ENCODE measurements at regions not wholly inside any gene's neighbourhood (a gene's known extent, or its start where the extent isn't known, plus 50 kb on each side); places are given as distances from the start of the nearest gene placed in this dataset.
"Not testable (repeated sequence)": the region's sequence is repeated elsewhere in the genome, so short reads cannot be mapped to it uniquely, and the experiment has no call there.

DNA sequence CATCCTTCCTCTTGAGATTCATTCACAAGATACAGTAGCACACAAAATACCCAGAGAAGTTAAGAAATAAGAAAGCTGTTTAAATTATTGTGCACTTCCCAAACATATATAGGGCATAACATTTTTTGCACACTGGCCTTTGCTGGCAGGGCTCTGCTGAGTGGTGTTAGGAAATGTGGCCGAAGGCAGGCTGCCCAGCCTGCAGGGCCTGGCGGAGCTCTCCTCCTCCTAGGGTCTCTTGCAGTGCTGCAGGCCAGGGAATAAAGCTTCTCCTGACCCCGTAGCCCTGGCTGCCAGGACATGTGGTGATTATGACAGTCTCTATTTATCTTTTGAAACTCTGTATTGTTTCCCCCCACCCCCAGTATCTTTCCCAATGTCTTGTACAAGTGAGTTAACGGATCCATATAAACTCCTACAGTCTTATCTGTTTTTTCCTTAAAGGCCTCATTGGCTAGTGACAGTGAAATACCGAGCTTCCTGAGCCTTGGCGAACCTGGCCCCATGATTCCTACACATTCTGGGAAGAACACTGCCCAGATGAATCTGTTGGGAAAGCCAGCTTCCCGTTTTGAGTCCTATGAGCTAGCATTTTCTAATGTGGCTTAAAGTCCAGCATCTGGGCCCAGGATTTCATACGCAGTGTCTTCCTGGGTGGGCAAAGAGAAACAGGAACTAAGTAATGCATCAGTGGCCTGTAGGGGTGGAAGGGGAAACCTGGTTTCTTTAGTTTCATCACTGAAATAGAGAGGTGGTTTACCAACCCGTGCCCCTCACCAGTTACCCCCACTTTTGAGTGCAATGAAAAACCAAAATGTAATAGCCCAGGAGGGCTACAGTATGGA is 310.3 kb downstream of the BCL2L11 start:
- DNase-seq: not testable (repeated sequence)

DNA sequence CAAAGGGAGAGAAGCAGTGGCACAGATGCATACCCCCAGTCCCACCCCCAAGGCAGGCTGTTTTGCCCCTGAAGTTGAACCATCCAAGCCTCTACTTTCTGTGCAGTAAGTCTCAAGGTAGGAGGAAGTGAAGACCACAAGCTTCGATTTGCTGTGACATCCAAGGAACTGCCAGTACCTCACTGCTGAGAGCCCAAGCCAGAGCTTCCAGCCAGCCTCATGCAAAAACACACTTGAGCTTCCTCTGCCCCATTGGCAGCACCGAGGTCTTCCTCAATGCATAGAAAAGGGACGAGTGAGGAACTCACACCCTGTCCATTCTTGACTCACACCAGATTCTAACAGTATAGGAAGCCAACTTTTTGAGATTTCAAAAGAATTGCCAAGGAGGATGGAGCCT is 311.7 kb downstream of the BCL2L11 start:
- not testable (repeated sequence) for DNase-seq

GRCh38 chr2:111432916-111433499 is 312.3 kb downstream of the BCL2L11 start:
- not testable (repeated sequence) for DNase-seq

DNA sequence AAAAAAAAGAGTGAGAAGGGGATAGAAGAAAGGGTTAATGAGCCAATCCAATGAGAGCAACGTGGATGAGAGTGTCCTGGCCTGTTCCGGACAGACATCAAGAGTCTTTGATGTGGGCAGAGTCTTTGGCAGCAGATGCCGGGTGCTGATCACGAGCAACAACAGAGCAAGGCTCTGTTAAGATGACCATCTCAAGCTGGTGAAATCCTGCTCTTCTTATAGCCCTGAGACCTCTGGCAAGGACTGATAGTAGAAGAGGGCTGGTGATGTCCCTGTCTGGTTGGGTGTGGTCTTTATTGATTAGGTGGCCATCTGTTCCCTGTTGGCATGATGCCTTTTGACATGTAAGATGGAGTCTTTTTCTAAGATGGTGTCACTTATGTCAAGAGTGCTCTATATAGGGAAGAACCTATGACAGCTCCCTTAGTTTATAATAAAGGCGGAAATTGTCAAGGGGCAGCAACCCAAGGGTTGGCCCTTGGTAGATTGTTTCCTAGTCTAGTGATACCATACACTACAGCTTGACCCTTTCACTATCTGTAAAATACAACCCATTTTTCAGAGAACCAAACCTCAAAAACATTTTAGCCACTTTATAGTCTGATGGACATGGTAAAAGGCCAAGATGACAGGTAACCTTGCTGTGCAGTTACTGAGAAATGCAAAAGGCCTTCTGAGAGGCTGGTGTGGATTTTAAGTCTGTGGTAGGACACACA is 313.3 kb downstream of the BCL2L11 start:
- not testable (repeated sequence) for DNase-seq

- DNase-seq: not testable (repeated sequence)
Measured at GRCh38 chr2:111434608-111434939, 313.9 kb downstream of the BCL2L11 start.

GRCh38 chr2:111435553-111436310 is 315.0 kb downstream of the BCL2L11 start:
- not testable (repeated sequence) for DNase-seq

DNA sequence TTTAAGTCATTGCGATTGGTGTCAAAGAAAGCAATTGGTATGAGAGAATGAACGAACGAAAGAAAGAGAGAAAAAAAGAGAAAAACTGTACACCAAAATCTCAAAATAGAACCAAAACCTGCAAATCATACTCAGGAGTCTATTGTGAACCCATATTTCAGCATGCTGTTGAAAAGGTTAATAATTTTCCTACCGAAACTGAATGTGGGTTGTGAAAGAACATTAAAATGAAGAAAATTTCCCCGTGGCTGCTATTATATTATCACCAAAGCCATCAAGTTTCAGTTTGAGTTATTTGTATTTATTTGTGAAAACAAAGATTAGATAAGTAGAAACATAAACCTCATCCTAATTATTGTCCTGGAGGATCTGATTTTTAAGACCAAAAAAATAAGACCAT is 315.7 kb downstream of the BCL2L11 start:
- DNase-seq: not testable (repeated sequence)

DNA sequence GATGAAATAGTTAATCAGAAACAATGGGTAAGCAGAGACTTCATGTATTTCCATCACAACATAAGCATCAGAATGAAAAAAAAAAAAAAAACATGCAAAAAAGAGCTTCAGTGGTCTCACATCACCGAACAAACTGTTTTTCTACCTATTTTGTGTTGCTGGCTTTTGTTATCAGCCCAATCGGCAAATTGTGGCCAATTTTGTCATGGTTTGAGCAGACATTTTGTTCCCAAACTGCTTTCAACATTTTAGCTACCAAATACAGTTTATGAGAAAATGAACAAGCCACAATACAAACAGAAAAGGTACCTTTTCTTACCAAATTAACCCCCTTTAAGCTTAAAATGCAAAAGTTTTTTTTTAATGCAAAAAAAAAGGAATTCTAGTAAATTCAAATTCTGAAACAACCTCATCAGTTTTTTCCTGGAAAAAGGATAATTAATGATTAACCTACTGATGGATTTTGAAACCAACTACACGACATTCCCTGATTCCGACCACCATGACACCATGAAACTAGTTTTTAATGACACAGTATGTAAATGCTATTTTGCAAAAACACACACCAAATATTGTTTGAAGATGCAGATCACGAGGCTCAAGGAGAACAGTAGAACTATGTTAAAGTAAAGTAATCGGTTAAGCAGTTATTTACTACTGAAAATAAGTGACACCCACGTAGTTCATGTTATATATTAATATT is 316.7 kb downstream of the BCL2L11 start:
- not testable (repeated sequence) for DNase-seq

GRCh38 chr2:111438161-111438560 is 317.4 kb downstream of the BCL2L11 start:
- DNase-seq: not testable (repeated sequence)

DNA sequence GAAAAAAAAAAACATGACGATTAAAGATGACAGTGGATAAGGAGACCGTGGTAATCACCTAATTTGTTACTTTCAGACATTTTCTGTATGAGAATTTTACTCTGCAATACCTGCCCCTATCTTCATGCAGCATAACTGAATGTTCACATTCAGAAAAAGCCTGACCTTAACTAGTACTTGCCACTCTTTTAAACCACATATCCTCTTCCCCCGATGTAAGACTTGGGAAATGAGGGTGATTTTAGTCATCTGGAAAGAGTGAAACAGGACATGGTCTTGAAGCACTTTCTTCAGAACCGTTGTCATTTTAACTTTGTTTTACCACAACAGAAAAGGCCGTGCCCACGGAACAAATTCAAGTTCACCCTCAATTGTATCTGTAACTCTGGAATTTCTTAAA is 318.5 kb downstream of the BCL2L11 start:
- not testable (repeated sequence) for DNase-seq

DNA sequence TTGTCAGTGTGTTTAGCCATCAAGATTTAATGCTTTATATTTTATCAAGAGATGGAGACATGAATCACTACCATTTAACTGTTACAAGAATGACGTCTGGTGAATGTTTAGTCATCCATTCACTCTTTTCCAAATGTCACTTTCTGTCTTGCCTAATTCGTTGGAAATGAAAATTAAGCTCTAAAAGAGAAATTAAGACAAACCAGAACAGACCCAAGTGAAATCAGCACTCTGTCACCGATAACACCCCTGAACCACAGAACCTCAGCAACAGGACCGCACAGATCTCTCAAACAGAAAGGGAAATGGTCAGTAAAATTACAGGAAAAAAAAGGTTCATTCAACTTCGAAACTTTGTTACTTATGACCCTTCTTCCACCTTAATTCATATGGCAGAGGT is 320.9 kb downstream of the BCL2L11 start:
- DNase-seq: not testable (repeated sequence)

GRCh38 chr2:111442767-111443454 is 322.2 kb downstream of the BCL2L11 start:
- DNase-seq: not testable (repeated sequence)

DNA sequence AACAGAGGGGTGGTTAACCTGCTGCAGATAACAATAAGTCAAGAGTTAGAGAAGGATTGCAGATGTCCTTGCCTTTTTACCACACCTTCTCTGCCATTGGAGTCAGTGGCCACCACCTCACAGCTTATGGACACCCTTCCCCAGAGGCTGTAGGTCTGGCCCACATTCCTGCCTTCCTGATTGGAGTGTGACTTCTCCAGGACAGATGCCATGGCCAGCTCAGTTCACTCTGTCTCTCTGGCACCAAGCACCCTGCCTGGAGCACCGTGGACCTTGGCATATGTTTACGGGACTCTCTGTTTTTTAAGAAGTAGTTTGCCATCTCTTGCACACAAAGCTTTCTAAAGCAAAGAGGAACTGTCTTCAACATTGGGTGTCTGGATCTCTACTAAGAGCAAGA is 323.8 kb downstream of the BCL2L11 start:
- DNase-seq: not testable (repeated sequence)

- DNase-seq: not testable (repeated sequence)
Measured at GRCh38 chr2:111445191-111445929, 324.6 kb downstream of the BCL2L11 start.

- not testable (repeated sequence) for DNase-seq
Measured at GRCh38 chr2:111445941-111446340, 325.2 kb downstream of the BCL2L11 start.

DNA sequence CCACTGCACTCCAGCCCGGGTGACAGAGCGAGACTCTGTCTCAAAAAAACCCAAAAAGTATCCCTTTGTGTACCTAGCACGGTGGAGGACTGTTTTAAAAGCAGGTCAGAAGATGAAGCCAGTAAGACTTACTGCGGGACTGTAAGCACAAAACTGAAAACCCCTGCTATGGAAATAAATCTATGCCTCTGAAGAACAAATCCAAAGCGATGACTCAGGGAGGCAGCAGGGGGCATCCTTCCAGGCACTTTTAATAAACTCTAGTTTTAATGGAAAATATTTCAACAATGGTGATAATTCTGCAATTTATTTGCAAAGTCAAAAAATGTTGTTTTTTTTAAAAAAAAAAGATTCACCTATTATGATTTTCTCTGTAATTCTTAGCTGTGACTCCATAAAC is 326.8 kb downstream of the BCL2L11 start:
- not testable (repeated sequence) for DNase-seq

DNA sequence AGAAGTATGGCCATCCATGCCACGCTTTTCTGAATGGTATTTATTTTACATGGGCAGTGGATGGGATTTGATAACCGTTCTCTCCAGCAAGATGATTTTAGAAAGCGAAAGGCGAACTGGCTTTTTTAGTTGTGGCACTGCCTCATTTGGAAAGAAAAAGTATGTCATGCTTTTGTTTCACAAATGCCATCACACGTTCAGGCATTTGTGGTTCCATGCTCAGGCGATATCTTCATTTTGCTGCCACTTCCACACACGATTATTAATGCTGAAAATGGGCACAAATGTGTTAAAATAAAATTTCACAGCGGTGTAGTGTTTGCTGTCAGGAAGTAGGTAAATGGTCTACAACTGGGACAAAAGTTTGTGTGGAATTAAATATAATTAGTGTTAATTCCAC is 328.1 kb downstream of the BCL2L11 start:
- DNase-seq: not testable (repeated sequence)

DNA sequence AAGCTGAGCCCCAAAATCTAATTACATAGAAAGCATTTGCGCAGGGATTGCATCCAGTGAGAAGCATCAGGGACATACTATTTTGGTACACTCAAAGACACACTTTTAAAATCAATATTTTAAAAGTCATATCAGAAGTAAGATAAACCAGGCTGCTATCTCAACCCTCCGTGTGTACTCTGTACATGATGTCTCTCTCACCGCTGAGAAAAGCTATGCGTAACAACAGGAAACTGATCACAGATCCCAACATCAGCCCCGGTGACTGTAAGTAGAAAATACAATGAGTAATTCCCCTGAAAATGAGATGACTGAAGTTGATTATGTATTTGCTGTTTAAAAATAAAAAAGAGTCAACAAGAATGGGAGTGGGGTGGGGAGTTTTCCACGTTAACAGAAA is 329.8 kb downstream of the BCL2L11 start:
- not testable (repeated sequence) for DNase-seq

DNA sequence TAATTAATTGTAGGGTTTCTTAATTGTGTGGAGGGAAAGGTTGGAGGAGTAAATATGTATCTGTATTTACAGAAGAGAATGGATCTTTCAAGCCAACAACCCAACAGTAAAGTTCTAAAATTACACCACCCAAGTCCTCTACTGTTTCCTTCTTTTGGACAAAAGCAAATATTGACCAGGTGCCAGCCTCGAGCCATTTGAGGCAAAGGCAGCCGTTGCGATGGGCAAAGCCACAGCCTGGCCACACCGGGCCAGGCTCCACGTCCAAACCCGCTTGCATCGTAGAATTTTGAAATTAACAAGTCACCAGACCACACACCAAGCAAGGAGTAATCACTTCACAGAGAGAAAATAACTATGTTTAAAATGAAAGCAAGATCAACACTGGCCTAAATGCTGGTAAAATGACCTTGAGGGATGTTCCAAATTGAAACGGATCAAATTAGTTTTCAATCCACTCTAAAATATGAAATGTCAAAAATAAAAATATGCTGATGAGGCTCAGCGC is 331.0 kb downstream of the BCL2L11 start:
- DNase-seq: not testable (repeated sequence)

- not testable (repeated sequence) for DNase-seq
Measured at GRCh38 chr2:111452208-111452607, 331.5 kb downstream of the BCL2L11 start.

Measured in fibroblast of skin of back (primary cell).